Motor neuron (in vitro differentiated cells): ENCODE measurements at regions not wholly inside any gene's neighbourhood (a gene's known extent, or its start where the extent isn't known, plus 50 kb on each side); places are given as distances from the start of the nearest gene placed in this dataset.
"Not testable (repeated sequence)": the region's sequence is repeated elsewhere in the genome, so short reads cannot be mapped to it uniquely, and the experiment has no call there.

Experiments
- ATAC-seq, 8 experiments: fragments of 200-7000 bp; cut with Tn5 transposase; replicated peaks in 6 of 8; 2 replicates each; pipeline ENCODE4 v1.8.0; 2021; ENCODE audit warnings: mild to moderate bottlenecking in 8 of 8, moderate library complexity in 8 of 8
- H3K27ac ChIP-seq, 2 donors: fragments of 250-450 bp; sonication (Bioruptor Pico); 2 replicates each; pipeline ENCODE4 v1.9.0; 2021; ENCODE audit warnings: antibody characterized with exemption in 2 of 2, mild to moderate bottlenecking in 2 of 2, moderate library complexity in 1 of 2
- H3K4me1 ChIP-seq, 2 donors: fragments of 250-450 bp; sonication (Bioruptor Pico); replicated peaks in 1 of 2; 2 replicates each; pipeline ENCODE4 v1.6.1; 2021; ENCODE audit warnings: antibody characterized with exemption in 2 of 2, mild to moderate bottlenecking in 2 of 2, moderate library complexity in 1 of 2
- H3K4me3 ChIP-seq, 5 donors: fragments of 250-450 bp; sonication (Bioruptor Pico); 2 replicates each; pipeline ENCODE4 v1.9.0; 2021; ENCODE audit warnings: antibody characterized with exemption in 5 of 5, mild to moderate bottlenecking in 5 of 5, moderate library complexity in 4 of 5
- WGBS, 10 experiments: fragments of 450-650 bp; shearing (Covaris generic); methylation state at CpG; one replicate each; pipeline ENCODE4 v1.0.0; 2022; 5-methylcytosine and 5-hydroxymethylcytosine counted together
- in situ Hi-C, 9 experiments: fragments of 400-800 bp; cut with MboI; loops; one replicate each; pipeline ENCODE4 v1.15.0; 2021; ENCODE audit warnings: low sequenced_read_pairs in 9 of 9, low pct_unique_long_range_greater_than_20kb in 2 of 9; ENCODE audit not compliant: unreplicated experiment in 9 of 9

GRCh38 chr6:82484737-82485626 lies 121.4 kb downstream of the TPBG start:
- H3K4me3 ChIP-seq, result no peak overlapping the region
- whole genome bisulfite sequencing, 10 experiments, result 11 to 60% (median 45%) methylated on average over 2 to 7 of the region's 9 CpGs; no CpG with 5 or more reads in 2 of the 10 experiments
- H3K4me1 ChIP-seq, result no peaks in the 10 kb centered on the region
- in situ Hi-C loops, result no loop called here
- ATAC-seq, result peak in 7 of 8 experiments; percentile 66 to 97 (median 90)
- no peak overlapping the region for H3K27ac ChIP-seq

GRCh38 chr6:82487895-82488294 lies 124.3 kb downstream of the TPBG start:
- ATAC-seq, result no peak
- Histone ChIP-seq H3K4me1 (no peaks in the 10 kb centered on the region), H3K4me3 (no peak overlapping the region), H3K27ac (no peak overlapping the region)
- 30 to 100% (median 65%) methylated on average over 1 to 2 of the region's 2 CpGs for WGBS, 10 experiments
- in situ Hi-C loops, result no loop called here

- Histone ChIP-seq H3K4me3 (no peak overlapping the region), H3K4me1 (peaks cover 0 to 3% of the 10 kb centered on the region in 2 donors), H3K27ac (no peak overlapping the region)
- in situ Hi-C loops, result no loop called here
- ATAC-seq, result no peak
- 0 to 88% (median 60%) methylated on average over 1 of the region's 1 CpG for WGBS, 10 experiments
These were observed 124.8 kb downstream of the TPBG start for GRCh38 chr6:82488403-82488802.

- WGBS, 10 experiments, result 40 to 94% (median 74%) methylated on average over 1 to 2 of the region's 2 CpGs; no CpG with 5 or more reads in 2 of the 10 experiments
- in situ Hi-C loops, result no loop called here
- Histone ChIP-seq H3K4me3 (no peak overlapping the region), H3K4me1 (peaks cover 6 to 14% of the 10 kb centered on the region in 2 donors), H3K27ac (no peak overlapping the region)
- ATAC-seq, result no peak
These were observed 128.5 kb downstream of the TPBG start for GRCh38 chr6:82492134-82492533.

GRCh38 chr6:82493467-82493866 lies 129.8 kb downstream of the TPBG start:
- in situ Hi-C loops, result no loop called here
- no peak overlapping the region for H3K27ac ChIP-seq

GRCh38 chr6:82494367-82494766 lies 130.8 kb downstream of the TPBG start:
- Histone ChIP-seq H3K4me1 (peaks cover 6 to 14% of the 10 kb centered on the region in 2 donors), H3K27ac (no peak overlapping the region), H3K4me3 (no peak overlapping the region)
- in situ Hi-C loops, result no loop called here
- ATAC-seq, result peak in 5 of 8 experiments; percentile 66 to 83 (median 81)

More at GRCh38 chr6:82493467-82493866, 129.8 kb downstream of the TPBG start:
- Histone ChIP-seq H3K4me3 (no peak overlapping the region), H3K4me1 (peaks cover 6 to 14% of the 10 kb centered on the region in 2 donors)
- 11 to 80% (median 44%) methylated on average over 1 of the region's 1 CpG; no CpG with 5 or more reads in 1 of the 10 experiments for WGBS, 10 experiments
- peak in 6 of 8 experiments; percentile 23 to 92 (median 86) for ATAC-seq

GRCh38 chr6:82501901-82502300 lies 138.3 kb downstream of the TPBG start:
- H3K27ac ChIP-seq, H3K4me1 ChIP-seq, in situ Hi-C loops, H3K4me3 ChIP-seq, ATAC-seq: not testable (repeated sequence)
- whole genome bisulfite sequencing, 10 experiments, result 78 to 100% (median 80%) methylated on average over 1 to 5 of the region's 5 CpGs; no CpG with 5 or more reads in 7 of the 10 experiments

- in situ Hi-C loops, result no loop called here
- Histone ChIP-seq H3K4me1 (no peaks in the 10 kb centered on the region), H3K27ac (no peak overlapping the region), H3K4me3 (no peak overlapping the region)
- 50 to 83% (median 71%) methylated on average over 1 of the region's 1 CpG; no CpG with 5 or more reads in 6 of the 10 experiments for WGBS, 10 experiments
- ATAC-seq, result peak; percentile 47 to 81 (median 54)
These were observed 142.9 kb downstream of the TPBG start for GRCh38 chr6:82506526-82506925.

- WGBS, 10 experiments, result 0 to 80% (median 57%) methylated on average over 1 of the region's 1 CpG; no CpG with 5 or more reads in 3 of the 10 experiments
- no peak for ATAC-seq
- in situ Hi-C loops, result no loop called here
- Histone ChIP-seq H3K27ac (no peak overlapping the region), H3K4me1 (no peaks in the 10 kb centered on the region), H3K4me3 (no peak overlapping the region)
These were observed 143.5 kb downstream of the TPBG start for GRCh38 chr6:82507112-82507511.

- in situ Hi-C loops, result no loop called here
These were observed 147.9 kb downstream of the TPBG start for GRCh38 chr6:82511546-82511945.

GRCh38 chr6:82517896-82518295 lies 154.3 kb downstream of the TPBG start:
- WGBS, 10 experiments, result 67 to 94% (median 85%) methylated on average over 1 to 4 of the region's 4 CpGs; no CpG with 5 or more reads in 6 of the 10 experiments
- in situ Hi-C loops, ATAC-seq, H3K4me3 ChIP-seq, H3K27ac ChIP-seq: not testable (repeated sequence)
- peaks cover 0 to 18% of the 10 kb centered on the region in 2 donors for H3K4me1 ChIP-seq

More at GRCh38 chr6:82511546-82511945, 147.9 kb downstream of the TPBG start:
- ATAC-seq, result no peak
- WGBS, 10 experiments, result 27 to 100% (median 94%) methylated on average over 1 to 2 of the region's 2 CpGs; no CpG with 5 or more reads in 1 of the 10 experiments
- no peak overlapping the region for H3K4me3 ChIP-seq
- H3K4me1 ChIP-seq, result no peaks in the 10 kb centered on the region
- H3K27ac ChIP-seq, result no peak overlapping the region

GRCh38 chr6:82521369-82521768 lies 157.8 kb downstream of the TPBG start:
- peak in 5 of 8 experiments; percentile 66 to 95 (median 85) for ATAC-seq
- Histone ChIP-seq H3K4me1 (peaks cover 7 to 29% of the 10 kb centered on the region in 2 donors), H3K27ac (peak overlapping the region in 1 of 2 donors; percentile 39), H3K4me3 (no peak overlapping the region)
- in situ Hi-C loops, result no loop called here
- 13 to 100% (median 88%) methylated on average over 1 of the region's 1 CpG; no CpG with 5 or more reads in 3 of the 10 experiments for WGBS, 10 experiments

GRCh38 chr6:82521861-82522260 lies 158.2 kb downstream of the TPBG start:
- 43 to 100% (median 68%) methylated on average over 1 to 2 of the region's 2 CpGs; no CpG with 5 or more reads in 2 of the 10 experiments for WGBS, 10 experiments
- no peak overlapping the region for H3K4me3 ChIP-seq
- in situ Hi-C loops, result no loop called here
- H3K27ac ChIP-seq, result no peak overlapping the region
- peak in 2 of 8 experiments; percentile 71 for ATAC-seq
- H3K4me1 ChIP-seq, result peaks cover 7 to 31% of the 10 kb centered on the region in 2 donors
